Inferior parietal cortex (tissue), 1 donor: ENCODE measurements at regions not wholly inside any gene's neighbourhood (a gene's known extent, or its start where the extent isn't known, plus 50 kb on each side); places are given as distances from the start of the nearest gene placed in this dataset.
A peak's percentile ranks its signal among the peaks of the same experiment; 100 is the strongest.

Experiments
- DNase-seq: peaks from one replicate; pipeline ENCODE4 v3.0.0-alpha.2; 2016; ENCODE audit errors: extremely low spot score

GRCh38 chr17:71681427-71682173 lies 439.2 kb upstream of the SOX9 start:
- no peak for DNase-seq

- DNase-seq: no peak
Measured at GRCh38 chr17:71682174-71682494, 438.7 kb upstream of the SOX9 start.

- no peak for DNase-seq
Measured at GRCh38 chr17:71689782-71690181, 431.0 kb upstream of the SOX9 start.

- no peak for DNase-seq
Measured at GRCh38 chr17:71699907-71700306, 420.9 kb upstream of the SOX9 start.

- no peak for DNase-seq
Measured at GRCh38 chr17:71703701-71704100, 417.1 kb upstream of the SOX9 start.

- DNase-seq: no peak
Measured at GRCh38 chr17:71709271-71709890, 411.4 kb upstream of the SOX9 start.

GRCh38 chr17:71709946-71710345 lies 410.9 kb upstream of the SOX9 start:
- no peak for DNase-seq

GRCh38 chr17:71710816-71711215 lies 410.0 kb upstream of the SOX9 start:
- DNase-seq: no peak

- no peak for DNase-seq
Measured at GRCh38 chr17:71713846-71714245, 407.0 kb upstream of the SOX9 start.

- no peak for DNase-seq
Measured at GRCh38 chr17:71724339-71724738, 396.5 kb upstream of the SOX9 start.

- no peak for DNase-seq
Measured at GRCh38 chr17:71725811-71726210, 395.0 kb upstream of the SOX9 start.

GRCh38 chr17:71726341-71726740 lies 394.5 kb upstream of the SOX9 start:
- no peak for DNase-seq

GRCh38 chr17:71727292-71727691 lies 393.5 kb upstream of the SOX9 start:
- no peak for DNase-seq

- DNase-seq: no peak
Measured at GRCh38 chr17:71727723-71728122, 393.1 kb upstream of the SOX9 start.

GRCh38 chr17:71730871-71731270 lies 389.9 kb upstream of the SOX9 start:
- no peak for DNase-seq

GRCh38 chr17:71735893-71736292 lies 384.9 kb upstream of the SOX9 start:
- DNase-seq: no peak

- peak; percentile 11 for DNase-seq
Measured at GRCh38 chr17:71740866-71741265, 380.0 kb upstream of the SOX9 start.

- no peak for DNase-seq
Measured at GRCh38 chr17:71741836-71742235, 379.0 kb upstream of the SOX9 start.

GRCh38 chr17:71748872-71749271 lies 371.9 kb upstream of the SOX9 start:
- no peak for DNase-seq

GRCh38 chr17:71753070-71753469 lies 367.8 kb upstream of the SOX9 start:
- DNase-seq: no peak

- no peak for DNase-seq
Measured at GRCh38 chr17:71757156-71757555, 363.7 kb upstream of the SOX9 start.

- no peak for DNase-seq
Measured at GRCh38 chr17:71757956-71758355, 362.9 kb upstream of the SOX9 start.

GRCh38 chr17:71759422-71760060 lies 361.3 kb upstream of the SOX9 start:
- no peak for DNase-seq
